ENCODE measurements at regions not wholly inside any gene's neighbourhood (a gene's known extent, or its start where the extent isn't known, plus 50 kb on each side); places are given as distances from the start of the nearest gene placed in this dataset.

DNA sequence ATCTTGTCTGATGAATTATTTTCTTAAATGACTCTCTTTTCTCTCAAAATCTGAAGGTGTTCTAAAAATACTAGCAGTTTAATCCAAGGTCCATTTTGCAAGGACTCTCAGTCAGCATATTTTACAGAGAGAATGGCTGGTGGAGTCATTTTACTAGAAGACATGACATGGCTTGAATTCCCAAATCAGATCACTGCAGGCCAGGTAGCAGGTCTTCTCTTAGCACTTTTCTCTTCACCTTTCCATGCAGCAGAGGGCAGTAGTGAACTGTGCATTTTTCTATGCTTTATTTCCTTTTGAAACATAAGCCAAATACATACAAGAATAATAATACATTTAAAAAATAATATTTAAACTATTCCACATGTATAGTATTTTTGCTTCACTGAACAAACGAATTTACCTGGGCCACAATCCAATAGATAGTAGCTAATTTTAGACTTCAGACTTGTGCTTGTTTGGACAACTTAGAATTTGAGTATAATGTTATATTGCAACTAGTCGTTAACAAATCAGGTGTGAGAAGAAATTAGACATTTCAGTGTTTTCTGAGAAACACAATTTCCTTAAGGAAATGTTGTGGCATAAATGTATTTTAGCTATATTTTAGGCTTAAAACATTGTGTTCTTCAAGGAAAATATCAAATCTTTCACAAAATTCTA, 289.4 kb upstream of the DAB2 start:
- peaks cover 0 to 2% of the 10 kb centered on the region in 2 experiments; a peak in 1 of 5 replicates for H3K9me3 Mint-ChIP-seq
- Histone ChIP-seq H3T11ph (ENCODE audit: low read length) (no peak overlapping the region), H3K9me3 (ENCODE audit: control insufficient read depth, low read depth, low read length) (no peaks in the 10 kb centered on the region), H2BK12ac (ENCODE audit: insufficient read length, low read depth, low read length) (no peak overlapping the region), H4K91ac (ENCODE audit: insufficient read length, low read depth, low read length) (no peak overlapping the region), H2BK20ac (ENCODE audit: low read depth, low read length, poor library complexity, severe bottlenecking) (no peak overlapping the region), H3K18ac (ENCODE audit: insufficient read length, low read depth, low read length) (no peak overlapping the region), H3K4ac (ENCODE audit: low read depth, low read length) (no peak overlapping the region), H4K5ac (ENCODE audit: insufficient read length, low read depth, low read length) (no peak overlapping the region), H3K14ac (ENCODE audit: insufficient read depth, low read length) (no peak overlapping the region), H3K27me3 (ENCODE audit: insufficient read depth, low read length) (no peaks in the 10 kb centered on the region), H3K4me2 (ENCODE audit: insufficient read depth, insufficient read length, low read length) (no peak overlapping the region), H2BK15ac (ENCODE audit: low read depth, low read length) (no peak overlapping the region), H3K23me2 (ENCODE audit: insufficient read length, low read depth, low read length, poor library complexity, severe bottlenecking) (no peaks in the 10 kb centered on the region), H3K56ac (ENCODE audit: insufficient read length, low read depth, low read length) (no peak overlapping the region), H2BK5ac (ENCODE audit: insufficient read length, low read length) (no peak overlapping the region), H2AK5ac (ENCODE audit: insufficient read length, low read length) (no peak overlapping the region), H3K79me2 (ENCODE audit: insufficient read depth, low read length) (no peaks in the 10 kb centered on the region), H4K8ac (replicated peaks; ENCODE audit: insufficient read length, low read depth, low read length) (no peak overlapping the region), H2BK120ac (ENCODE audit: low read depth, low read length, poor library complexity, severe bottlenecking) (no peak overlapping the region), H3K79me1 (ENCODE audit: insufficient read depth, low read depth, low read length, poor library complexity, severe bottlenecking) (no peaks in the 10 kb centered on the region), H3K9ac (ENCODE audit: extremely low read depth, insufficient read length, low read length) (no peak overlapping the region), H4K20me1 (ENCODE audit: control insufficient read depth, insufficient read depth, insufficient read length) (no peaks in the 10 kb centered on the region), H3K23ac (ENCODE audit: insufficient read length, low read depth, low read length) (no peak overlapping the region), H3K27ac (ENCODE audit: insufficient read length, low read depth, low read length) (no peak overlapping the region), H3K4me1 (ENCODE audit: insufficient read depth, low read length) (no peaks in the 10 kb centered on the region), H2AFZ (ENCODE audit: low read length) (no peak overlapping the region)
- H3K27ac Mint-ChIP-seq, result no peak overlapping the region
- no CpG with 5 or more reads among the region's 2 CpGs for WGBS (ENCODE audit: extremely low coverage, insufficient read length, low lambda C conversion rate)
- no peaks in the 10 kb centered on the region for H3K27me3 Mint-ChIP-seq (ENCODE audit: low read depth)
- no peak overlapping the region for H3K4me3 Mint-ChIP-seq
- peaks cover 4 to 6% of the 10 kb centered on the region in 2 experiments for H3K4me1 Mint-ChIP-seq
- DNase-seq, result peak; percentile 31
- TF ChIP-seq, protein P1, sequence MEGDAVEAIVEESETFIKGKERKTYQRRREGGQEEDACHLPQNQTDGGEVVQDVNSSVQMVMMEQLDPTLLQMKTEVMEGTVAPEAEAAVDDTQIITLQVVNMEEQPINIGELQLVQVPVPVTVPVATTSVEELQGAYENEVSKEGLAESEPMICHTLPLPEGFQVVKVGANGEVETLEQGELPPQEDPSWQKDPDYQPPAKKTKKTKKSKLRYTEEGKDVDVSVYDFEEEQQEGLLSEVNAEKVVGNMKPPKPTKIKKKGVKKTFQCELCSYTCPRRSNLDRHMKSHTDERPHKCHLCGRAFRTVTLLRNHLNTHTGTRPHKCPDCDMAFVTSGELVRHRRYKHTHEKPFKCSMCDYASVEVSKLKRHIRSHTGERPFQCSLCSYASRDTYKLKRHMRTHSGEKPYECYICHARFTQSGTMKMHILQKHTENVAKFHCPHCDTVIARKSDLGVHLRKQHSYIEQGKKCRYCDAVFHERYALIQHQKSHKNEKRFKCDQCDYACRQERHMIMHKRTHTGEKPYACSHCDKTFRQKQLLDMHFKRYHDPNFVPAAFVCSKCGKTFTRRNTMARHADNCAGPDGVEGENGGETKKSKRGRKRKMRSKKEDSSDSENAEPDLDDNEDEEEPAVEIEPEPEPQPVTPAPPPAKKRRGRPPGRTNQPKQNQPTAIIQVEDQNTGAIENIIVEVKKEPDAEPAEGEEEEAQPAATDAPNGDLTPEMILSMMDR (conservative IDR thresholded peaks at IDR 0.05), result peak; percentile 82
- no peaks in the 10 kb centered on the region for H3K36me3 Mint-ChIP-seq (ENCODE audit: insufficient read depth in 1 of 3, low read depth in 3 of 3)

All from H9 (cell line).